Kidney (tissue), 13 donors: ENCODE measurements at regions not wholly inside any gene's neighbourhood (a gene's known extent, or its start where the extent isn't known, plus 50 kb on each side); places are given as distances from the start of the nearest gene placed in this dataset.
"Not testable (repeated sequence)": the region's sequence is repeated elsewhere in the genome, so short reads cannot be mapped to it uniquely, and the experiment has no call there.

Source experiments
- DNase-seq, 5 donors: peaks; one replicate each; pipeline ENCODE4 v3.0.0-alpha.2; 2013 to 2020
- FAIRE-seq: peaks from 2 replicates; lab custom pipeline; 2012; peaks lifted over from hg19 to GRCh38; lab: Jason Lieb, UNC
- H3K27ac ChIP-seq, 2 donors: one replicate each; pipeline ENCODE4 v1.7.0; 2013; ENCODE audit warnings: low read depth in 2 of 2, low read length in 2 of 2, inconsistent platforms in 1 of 2
- H3K27me3 ChIP-seq: one replicate; pipeline ENCODE4 v1.7.1; 2013; ENCODE audit warnings: low read length, inconsistent platforms; ENCODE audit not compliant: control insufficient read depth, insufficient read depth
- H3K36me3 ChIP-seq, 3 donors: one replicate each; pipeline versions ENCODE4 v1.7.0 to v1.7.1; 2013; ENCODE audit warnings: low read length in 3 of 3, control low read depth in 1 of 3, inconsistent platforms in 1 of 3; ENCODE audit not compliant: insufficient read depth in 3 of 3, control insufficient read depth in 2 of 3
- H3K4me1 ChIP-seq, 3 donors: one replicate each; pipeline versions ENCODE4 v1.7.0 to v1.7.1; 2013; ENCODE audit warnings: low read length in 3 of 3, inconsistent platforms in 1 of 3, low read depth in 1 of 3; ENCODE audit not compliant: control insufficient read depth in 2 of 3, insufficient read depth in 2 of 3
- H3K4me3 ChIP-seq, 3 donors: one replicate each; pipeline versions ENCODE4 v1.7.0 to v1.8.1; 2013; ENCODE audit warnings: low read length in 3 of 3, control low read depth in 1 of 3, inconsistent platforms in 1 of 3
- H3K9ac ChIP-seq, 3 donors: one replicate each; pipeline versions ENCODE4 v1.7.0 to v1.7.1; 2013; ENCODE audit warnings: low read length in 3 of 3, control low read depth in 1 of 3, inconsistent platforms in 1 of 3
- H3K9me3 ChIP-seq, 3 donors: one replicate each; pipeline versions ENCODE4 v1.7.0 to v1.7.1; 2013; ENCODE audit warnings: low read length in 3 of 3, control low read depth in 1 of 3, inconsistent platforms in 1 of 3; ENCODE audit not compliant: control insufficient read depth in 2 of 3, insufficient read depth in 1 of 3
- CTCF ChIP-seq: IDR thresholded peaks from 3 replicates; pipeline ENCODE4 v1.5.1; 2012; ENCODE audit warnings: mild to moderate bottlenecking, moderate library complexity, borderline replicate concordance; ENCODE audit not compliant: insufficient read depth; ENCODE audit errors: extremely low read depth
- intact Hi-C: fragments of 100-400 bp; cut with DNase I; formaldehyde crosslinking; loops from one replicate; pipeline ENCODE4 v1.11.1; 2022
- donor health status: control.
- donor health status: control.
- donor health status: control.
- donor health status: control.
- donor health status: control.
- donor health status: DM: yes; HTN: yes; CAD: no.
- donor health status: Normal renal cell carcinoma (clear cell type).

DNA sequence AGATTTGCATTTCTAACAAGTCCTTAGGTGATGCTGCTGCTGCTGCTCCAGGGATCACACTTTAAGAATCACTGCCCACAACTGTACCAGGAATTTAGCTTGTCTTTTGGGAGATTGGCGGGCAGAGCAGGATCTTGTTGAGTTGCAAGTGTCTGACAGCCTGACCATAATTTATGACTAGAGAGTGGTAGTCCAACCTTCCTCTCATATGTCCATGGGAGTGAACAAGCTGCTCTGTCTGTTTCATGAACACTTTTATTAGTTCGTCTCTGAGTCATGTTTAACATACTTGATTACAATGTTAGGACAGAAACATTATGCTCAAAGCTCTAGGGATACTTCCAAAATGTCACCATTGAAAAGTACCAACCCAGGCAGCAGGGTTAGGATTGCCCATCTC, 169.6 kb downstream of the TGFB2 start:
- no peaks in the 10 kb centered on the region for H3K4me1 ChIP-seq
- H3K9me3 ChIP-seq = no peaks in the 10 kb centered on the region
- no peak overlapping the region for H3K4me3 ChIP-seq
- no peaks in the 10 kb centered on the region for H3K36me3 ChIP-seq
- FAIRE-seq (no peak), DNase-seq (no peak)
- H3K27me3 ChIP-seq = no peaks in the 10 kb centered on the region
- intact Hi-C loops = loop anchor here (10.0 kb wide), 1 partner anchor 170 kb away; the partner anchor contains the start of gene TGFB2
- no peak overlapping the region for H3K27ac ChIP-seq
- no peak overlapping the region for H3K9ac ChIP-seq
- TF ChIP-seq CTCF = no peak

DNA sequence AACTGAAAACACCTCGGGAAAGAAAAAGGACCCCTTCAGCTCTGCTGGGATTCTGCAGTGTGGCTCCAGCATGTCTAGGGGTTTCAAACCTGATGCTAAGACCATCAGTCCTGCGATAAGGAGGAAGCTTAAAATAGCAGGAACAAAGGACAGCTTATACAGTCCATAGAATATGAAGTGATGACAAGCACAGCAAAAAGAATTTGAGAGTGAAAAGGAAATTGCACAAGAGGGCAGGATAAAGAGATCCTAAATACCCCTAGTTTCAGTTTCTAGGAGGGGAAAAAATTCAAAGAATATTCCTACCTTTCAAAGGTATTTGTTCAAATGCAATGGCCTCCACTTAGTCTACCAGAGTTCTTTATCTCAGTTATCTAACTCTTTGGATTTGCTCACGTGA, 171.4 kb downstream of the TGFB2 start:
- intact Hi-C loops = loop anchor here (10.0 kb wide), 1 partner anchor 172 kb away; the partner anchor contains the start of gene TGFB2
- no peak for TF ChIP-seq CTCF
- Histone ChIP-seq H3K9me3 (no peaks in the 10 kb centered on the region), H3K36me3 (no peaks in the 10 kb centered on the region), H3K4me3 (no peak overlapping the region), H3K27ac (no peak overlapping the region), H3K9ac (no peak overlapping the region), H3K27me3 (no peaks in the 10 kb centered on the region), H3K4me1 (no peaks in the 10 kb centered on the region)
- DNase-seq = no peak
- no peak for FAIRE-seq

GRCh38 chr1:218517459-218517858, 172.3 kb downstream of the TGFB2 start:
- no peak for TF ChIP-seq CTCF
- H3K4me3 ChIP-seq = no peak overlapping the region
- FAIRE-seq (no peak), DNase-seq (no peak)
- no peak overlapping the region for H3K27ac ChIP-seq
- H3K9ac ChIP-seq = no peak overlapping the region
- no peaks in the 10 kb centered on the region for H3K4me1 ChIP-seq
- H3K36me3 ChIP-seq = no peaks in the 10 kb centered on the region
- H3K9me3 ChIP-seq = no peaks in the 10 kb centered on the region
- intact Hi-C loops = loop anchor here (10.0 kb wide), 1 partner anchor 173 kb away; the partner anchor contains the start of gene TGFB2
- H3K27me3 ChIP-seq = no peaks in the 10 kb centered on the region

GRCh38 chr1:218518216-218518740, 173.1 kb downstream of the TGFB2 start:
- Histone ChIP-seq H3K9ac (no peak overlapping the region), H3K27me3 (no peaks in the 10 kb centered on the region), H3K27ac (no peak overlapping the region), H3K36me3 (no peaks in the 10 kb centered on the region), H3K9me3 (no peaks in the 10 kb centered on the region), H3K4me3 (no peak overlapping the region), H3K4me1 (no peaks in the 10 kb centered on the region)
- TF ChIP-seq CTCF = no peak
- FAIRE-seq (no peak), DNase-seq (no peak)
- intact Hi-C loops = loop anchor here (10.0 kb wide), 1 partner anchor 173 kb away; the partner anchor contains the start of gene TGFB2

GRCh38 chr1:218520646-218521045, 175.5 kb downstream of the TGFB2 start:
- H3K4me1 ChIP-seq, intact Hi-C loops, FAIRE-seq, H3K27me3 ChIP-seq, DNase-seq, H3K27ac ChIP-seq, H3K9me3 ChIP-seq, H3K36me3 ChIP-seq, H3K9ac ChIP-seq, H3K4me3 ChIP-seq: not testable (repeated sequence)
